ENCODE measurements at regions not wholly inside any gene's neighbourhood (a gene's known extent, or its start where the extent isn't known, plus 50 kb on each side); places are given as distances from the start of the nearest gene placed in this dataset.

- no peak for TF ChIP-seq CTCF (IDR thresholded peaks at IDR 0.05)
- TF ChIP-seq EZH2 (IDR thresholded peaks at IDR 0.05; ENCODE audit: borderline replicate concordance, insufficient read depth, low read depth, low read length, poor library complexity, severe bottlenecking): no peak
Observed at GRCh38 chr4:96598465-96598864, 758.6 kb downstream of the PDHA2 start.
